Heart left ventricle (tissue), 16 donors: ENCODE measurements at regions not wholly inside any gene's neighbourhood (a gene's known extent, or its start where the extent isn't known, plus 50 kb on each side); places are given as distances from the start of the nearest gene placed in this dataset.

ENCODE experiments used
- ATAC-seq, 4 donors: fragments of 200-7000 bp; cut with Tn5 transposase; one replicate each; pipeline ENCODE4 v1.9.1; 2020 to 2022; ENCODE audit warnings: moderate library complexity in 4 of 4, mild to moderate bottlenecking in 3 of 4, moderate number of reproducible peaks in 1 of 4
- DNase-seq, 5 donors: peaks; one replicate each; pipeline ENCODE4 v3.0.0-alpha.2; 2020
- H3K27ac ChIP-seq, 12 donors: fragments of 200-600 bp; sonication (generic) in 4 of 12; one replicate each; pipeline versions ENCODE4 v1.5.0 to v1.8.0; 2016 to 2022; ENCODE audit warnings: mild to moderate bottlenecking in 2 of 12
- H3K27me3 ChIP-seq, 9 donors: fragments of 200-600 bp; sonication (generic) in 2 of 9; one replicate each; pipeline versions ENCODE4 v1.5.1 to v1.8.0; 2016 to 2022; ENCODE audit warnings: mild to moderate bottlenecking in 3 of 9
- H3K36me3 ChIP-seq, 9 donors: fragments of 200-600 bp; sonication (generic) in 2 of 9; one replicate each; pipeline versions ENCODE4 v1.5.0 to v1.8.0; 2018 to 2022; ENCODE audit warnings: mild to moderate bottlenecking in 2 of 9
- H3K4me1 ChIP-seq, 12 donors: fragments of 200-600 bp; sonication (generic) in 4 of 12; one replicate each; pipeline versions ENCODE4 v1.5.0 to v1.8.0; 2016 to 2022; ENCODE audit warnings: mild to moderate bottlenecking in 3 of 12
- H3K4me3 ChIP-seq, 12 donors: fragments of 200-600 bp; sonication (generic) in 4 of 12; one replicate each; pipeline versions ENCODE4 v1.5.0 to v1.8.0; 2017 to 2022; ENCODE audit warnings: mild to moderate bottlenecking in 9 of 12, moderate library complexity in 4 of 12
- H3K9me3 ChIP-seq, 12 donors: fragments of 200-600 bp; sonication (generic) in 4 of 12; one replicate each; pipeline versions ENCODE4 v1.5.0 to v1.8.0; 2016 to 2022; ENCODE audit warnings: mild to moderate bottlenecking in 1 of 12
- CTCF ChIP-seq, 12 donors: fragments of 200-600 bp; sonication (generic) in 4 of 12; IDR thresholded peaks; one replicate each; pipeline versions ENCODE4 v1.5.0 to v1.8.0; 2018 to 2022; ENCODE audit warnings: antibody characterized with exemption in 12 of 12, mild to moderate bottlenecking in 5 of 12
- POLR2A ChIP-seq, 2 donors: fragments of 450-650 bp; IDR thresholded peaks; one replicate each; pipeline ENCODE4 v1.6.1; 2017; ENCODE audit warnings: antibody characterized with exemption in 2 of 2, mild to moderate bottlenecking in 2 of 2, moderate library complexity in 2 of 2
- WGBS, 4 donors: extraction: QIAGEN DNeasy Blood & Tissue Kit in 2 of 4; methylation state at CpG; one replicate each; pipeline versions ENCODE4 v1.1.5 to v1.1.7; 2013 to 2018; 5-methylcytosine and 5-hydroxymethylcytosine counted together
- intact Hi-C, 10 donors: fragments of 100-400 bp; cut with DNase I; formaldehyde crosslinking; loops; one replicate each; pipeline versions ENCODE4 v1.11.1 to v1.14.2; 2022
- donor health status: ischemic (EF 13 %, LVEDD 7.1; RV severe dilation, severe dysfunction).
- donor health status: healthy with polysubstance abuse.
- donor health status: DM: no; HTN: yes; CAD: no.
- donor health status: DM: no; HTN: no; CAD: no.
- donor health status: ischemic (EF 25% LVEDD 6.9; RV normal size, moderate dysfunction).
- donor health status: ischemic (EF 25% LVEDD 5.7; RV mildly dilated, moderate dysfunction).
- donor health status: healthy.
- donor health status: DM: yes; HTN: yes; CAD: no.
- donor health status: ischemic (EF 35%, LVEDD 5.7; RV mildly dilated, moderate dysfunction).
- donor health status: nonischemic (EF 11% LVEDD 7.7; RV severe dilation, severe dysfunction).
- donor health status: DM: yes; HTN: yes; CAD: no.
- donor health status: PGD.
- donor health status: ischemic (EF 29% LVEDD 5.4; RV normal size, mild dysfunction).
- donor health status: nonischemic (EF 23%, LVEDD 6.1; RV moderate dilation, normal function).

- no peaks in the 10 kb centered on the region for H3K9me3 ChIP-seq
- H3K27me3 ChIP-seq = peaks cover 0 to 2% (median 0%) of the 10 kb centered on the region in 9 donors
- H3K4me3 ChIP-seq = no peak overlapping the region
- TF ChIP-seq POLR2A (IDR thresholded peaks at IDR 0.05) (no peak), CTCF (IDR thresholded peaks at IDR 0.05) (no peak)
- WGBS, 4 donors = 66 to 77% (median 72%) methylated on average over 3 of the region's 3 CpGs
- no peaks in the 10 kb centered on the region for H3K36me3 ChIP-seq
- peaks cover 0 to 27% (median 0%) of the 10 kb centered on the region in 12 donors for H3K4me1 ChIP-seq
- ATAC-seq (no peak), DNase-seq (no peak)
- H3K27ac ChIP-seq = no peak overlapping the region
- intact Hi-C loops = no loop called here
Observed at GRCh38 chr3:23115171-23115877, 87.8 kb upstream of the UBE2E2 start.

- 61 to 76% (median 71%) methylated on average over 3 of the region's 3 CpGs for WGBS, 4 donors
- Histone ChIP-seq H3K27me3 (peaks cover 0 to 3% (median 0%) of the 10 kb centered on the region in 9 donors), H3K4me3 (no peak overlapping the region), H3K36me3 (no peaks in the 10 kb centered on the region), H3K9me3 (no peaks in the 10 kb centered on the region), H3K27ac (peak overlapping the region in 1 of 12 donors; percentile 18), H3K4me1 (peaks cover 0 to 27% (median 0%) of the 10 kb centered on the region in 12 donors)
- DNase-seq = no peak
- TF ChIP-seq CTCF (IDR thresholded peaks at IDR 0.05) (no peak), POLR2A (IDR thresholded peaks at IDR 0.05) (no peak)
- no peak for ATAC-seq
- intact Hi-C loops = no loop called here
Observed at GRCh38 chr3:23116081-23116837, 86.9 kb upstream of the UBE2E2 start.

GRCh38 chr3:23117856-23118255, 85.3 kb upstream of the UBE2E2 start:
- ATAC-seq = no peak
- no peak for DNase-seq
- Histone ChIP-seq H3K9me3 (no peaks in the 10 kb centered on the region), H3K4me3 (no peak overlapping the region), H3K27me3 (peaks cover 0 to 3% (median 0%) of the 10 kb centered on the region in 9 donors), H3K27ac (no peak overlapping the region), H3K36me3 (no peaks in the 10 kb centered on the region), H3K4me1 (peaks cover 0 to 23% (median 0%) of the 10 kb centered on the region in 12 donors)
- intact Hi-C loops = no loop called here
- 63 to 86% (median 81%) methylated on average over 1 of the region's 1 CpG for WGBS, 4 donors
- TF ChIP-seq CTCF (IDR thresholded peaks at IDR 0.05) (no peak), POLR2A (IDR thresholded peaks at IDR 0.05) (no peak)

DNA sequence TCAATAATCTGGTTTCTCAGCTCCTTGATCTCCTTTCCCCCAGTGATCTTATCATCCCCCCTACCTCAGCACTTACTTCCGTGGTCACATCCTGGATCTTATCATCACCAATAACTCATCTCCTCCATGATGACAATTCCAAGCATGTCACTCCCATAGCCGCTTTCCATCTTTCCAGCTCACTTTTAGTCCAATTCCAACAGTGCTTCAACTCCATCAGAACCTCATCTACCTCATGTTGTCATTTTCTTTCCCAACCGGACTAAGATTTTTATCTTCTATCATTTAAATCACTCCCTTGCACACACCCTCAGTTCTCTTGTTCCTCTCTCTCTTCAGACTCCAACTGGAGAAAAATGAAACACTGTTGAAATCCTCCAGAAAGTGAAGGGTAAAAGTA, 75.9 kb upstream of the UBE2E2 start:
- Histone ChIP-seq H3K4me3 (no peak overlapping the region), H3K27ac (no peak overlapping the region), H3K36me3 (no peaks in the 10 kb centered on the region), H3K4me1 (peaks cover 0 to 15% (median 5%) of the 10 kb centered on the region in 12 donors), H3K27me3 (no peaks in the 10 kb centered on the region), H3K9me3 (no peaks in the 10 kb centered on the region)
- intact Hi-C loops = no loop called here
- DNase-seq (no peak), ATAC-seq (no peak)
- TF ChIP-seq POLR2A (IDR thresholded peaks at IDR 0.05) (no peak), CTCF (IDR thresholded peaks at IDR 0.05) (no peak)
- WGBS, 4 donors = 85 to 93% (median 91%) methylated on average over 3 of the region's 3 CpGs
